AG09319 (cell line): ENCODE measurements at regions not wholly inside any gene's neighbourhood (a gene's known extent, or its start where the extent isn't known, plus 50 kb on each side); places are given as distances from the start of the nearest gene placed in this dataset.
"Not testable (repeated sequence)": the region's sequence is repeated elsewhere in the genome, so short reads cannot be mapped to it uniquely, and the experiment has no call there.

Source experiments
- DNase-seq: peaks from one replicate; pipeline ENCODE4 v3.0.0-alpha.2; 2010; ENCODE audit warnings: low read depth; ENCODE audit errors: extremely low read depth
- CTCF ChIP-seq: IDR thresholded peaks from 2 replicates; pipeline ENCODE4 v1.5.1; 2011; ENCODE audit warnings: low read depth, mild to moderate bottlenecking, inconsistent platforms, low read length, moderate library complexity

- no peak for TF ChIP-seq CTCF
- no peak for DNase-seq
Measured at GRCh38 chr16:26386096-26386495, 680.6 kb upstream of the C16orf82 start.

- no peak for DNase-seq
- TF ChIP-seq CTCF: no peak
Measured at GRCh38 chr16:26391833-26392232, 674.9 kb upstream of the C16orf82 start.

- TF ChIP-seq CTCF: no peak
- no peak for DNase-seq
Measured at GRCh38 chr16:26394409-26394808, 672.3 kb upstream of the C16orf82 start.

GRCh38 chr16:26395700-26396099, 671.0 kb upstream of the C16orf82 start:
- DNase-seq: no peak
- TF ChIP-seq CTCF: no peak

- no peak for TF ChIP-seq CTCF
Measured at GRCh38 chr16:26396511-26397235, 670.1 kb upstream of the C16orf82 start.

GRCh38 chr16:26413780-26414179, 652.9 kb upstream of the C16orf82 start:
- no peak for DNase-seq
- no peak for TF ChIP-seq CTCF

More at GRCh38 chr16:26396511-26397235, 670.1 kb upstream of the C16orf82 start:
- DNase-seq: no peak

GRCh38 chr16:26419458-26419857, 647.3 kb upstream of the C16orf82 start:
- DNase-seq: not testable (repeated sequence)

GRCh38 chr16:26430618-26431017, 636.1 kb upstream of the C16orf82 start:
- TF ChIP-seq CTCF: no peak
- no peak for DNase-seq
